Gastroesophageal sphincter (tissue), 3 donors: ENCODE measurements at regions not wholly inside any gene's neighbourhood (a gene's known extent, or its start where the extent isn't known, plus 50 kb on each side); places are given as distances from the start of the nearest gene placed in this dataset.

Experiments
- CTCF ChIP-seq, 4 experiments: fragments of 200-600 bp in 2 of 4; fragments of 450-650 bp in 2 of 4; sonication (generic) in 1 of 4; IDR thresholded peaks; one replicate each; pipeline ENCODE4 v1.5.1; 2017 to 2019; ENCODE audit warnings: antibody characterized with exemption in 4 of 4, mild to moderate bottlenecking in 2 of 4, moderate library complexity in 2 of 4
- EP300 ChIP-seq: sonication (generic); formaldehyde crosslinking; IDR thresholded peaks from one replicate; pipeline ENCODE4 v1.6.1; 2017; ENCODE audit warnings: antibody characterized with exemption, mild to moderate bottlenecking
- POLR2A ChIP-seq, 2 donors: fragments of 450-650 bp; IDR thresholded peaks; one replicate each; pipeline ENCODE4 v1.6.1; 2017; ENCODE audit warnings: antibody characterized with exemption in 2 of 2, mild to moderate bottlenecking in 2 of 2, moderate library complexity in 1 of 2
- POLR2AphosphoS5 ChIP-seq: sonication (generic); formaldehyde crosslinking; IDR thresholded peaks from one replicate; pipeline ENCODE4 v1.6.1; 2017; ENCODE audit warnings: antibody characterized with exemption

GRCh38 chr20:53743607-53744260, 150.1 kb upstream of the ZNF217 start:
- TF ChIP-seq POLR2A (IDR thresholded peaks at IDR 0.05) = no peak
- TF ChIP-seq CTCF (IDR thresholded peaks at IDR 0.05) = no peak
- no peak for TF ChIP-seq POLR2AphosphoS5
- no peak for TF ChIP-seq EP300
